Fibroblast of upper back skin (primary cell): ENCODE measurements at regions not wholly inside any gene's neighbourhood (a gene's known extent, or its start where the extent isn't known, plus 50 kb on each side); places are given as distances from the start of the nearest gene placed in this dataset.

ENCODE experiments used
- DNase-seq: peaks from one replicate; pipeline ENCODE4 v3.0.0-alpha.2; 2013

DNA sequence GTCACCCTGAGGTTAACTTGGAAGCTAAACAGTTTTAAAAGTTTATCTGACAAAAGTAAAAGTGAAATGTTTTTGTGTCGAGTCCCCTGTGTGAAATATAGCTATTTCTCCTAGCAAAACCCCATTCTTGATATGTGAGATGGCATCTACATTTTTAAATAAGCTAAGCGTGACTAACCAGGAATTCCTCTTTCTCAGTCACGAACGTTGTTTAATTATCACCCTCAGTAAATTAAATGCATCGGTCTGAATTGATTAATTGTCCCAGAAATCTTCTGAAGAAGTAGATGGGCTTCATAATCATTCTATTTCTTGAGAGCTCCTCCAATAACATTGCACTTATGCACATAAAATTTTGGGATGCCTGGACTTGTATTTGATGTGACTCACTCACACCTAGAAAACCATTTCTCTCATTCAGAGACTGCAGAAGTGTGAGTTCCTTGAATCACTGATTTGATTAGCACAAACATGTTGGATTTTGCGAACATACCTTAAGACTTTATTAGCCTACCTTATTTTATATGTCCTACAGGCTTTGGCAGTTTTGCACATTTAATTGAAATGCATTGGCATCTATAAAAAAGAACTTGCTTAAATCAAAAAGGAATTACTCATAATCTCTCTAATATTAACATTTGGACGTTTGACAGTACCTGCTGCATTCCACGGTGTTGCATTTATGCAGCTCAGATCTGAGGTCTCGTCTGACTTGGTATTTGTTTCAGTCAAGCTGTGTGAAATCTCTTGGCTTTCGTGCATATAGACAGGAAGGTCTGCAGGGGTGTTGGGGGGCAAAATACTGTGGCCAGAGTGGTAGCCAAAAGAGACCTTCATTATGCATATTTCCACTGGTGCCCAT is 475.2 kb downstream of the EPHA4 start:
- DNase-seq, result peak; percentile 29

DNA sequence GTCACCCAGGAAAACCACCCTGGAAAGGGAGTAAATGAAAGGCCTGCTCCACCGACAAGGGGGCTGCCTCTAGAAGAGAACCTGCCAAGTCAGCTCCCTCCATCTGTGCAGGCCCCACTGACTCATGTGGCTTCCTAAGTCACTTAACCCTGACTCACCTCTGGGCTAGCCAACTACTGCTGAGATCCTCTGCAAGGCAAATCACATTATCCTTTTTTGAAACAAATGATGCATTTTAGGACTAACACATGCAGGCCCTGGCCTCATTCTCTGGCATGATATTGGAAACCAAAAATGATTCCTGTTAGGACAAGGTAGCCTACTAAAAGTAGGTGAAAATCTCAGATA is 474.6 kb downstream of the EPHA4 start:
- DNase-seq, result peak; percentile 87

DNA sequence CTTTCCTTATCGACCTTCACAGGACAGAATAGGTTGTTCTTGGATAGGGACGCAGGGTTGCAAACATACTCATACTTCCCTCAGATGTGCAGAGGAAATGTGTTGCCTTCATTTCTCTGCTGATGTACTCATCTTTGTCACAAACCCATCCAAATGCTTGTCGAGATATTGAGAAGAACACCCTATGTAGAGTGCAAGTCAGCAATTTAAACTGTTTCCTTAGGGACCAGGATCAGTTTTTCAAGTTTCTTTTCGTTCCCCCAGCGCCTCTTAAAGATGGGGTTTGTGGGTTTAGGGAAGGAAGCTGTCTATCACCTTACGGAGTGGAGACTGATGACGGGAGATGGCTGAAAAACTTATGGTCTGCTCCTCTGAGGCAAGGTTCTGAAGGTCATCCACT is 474.2 kb downstream of the EPHA4 start:
- no peak for DNase-seq

DNA sequence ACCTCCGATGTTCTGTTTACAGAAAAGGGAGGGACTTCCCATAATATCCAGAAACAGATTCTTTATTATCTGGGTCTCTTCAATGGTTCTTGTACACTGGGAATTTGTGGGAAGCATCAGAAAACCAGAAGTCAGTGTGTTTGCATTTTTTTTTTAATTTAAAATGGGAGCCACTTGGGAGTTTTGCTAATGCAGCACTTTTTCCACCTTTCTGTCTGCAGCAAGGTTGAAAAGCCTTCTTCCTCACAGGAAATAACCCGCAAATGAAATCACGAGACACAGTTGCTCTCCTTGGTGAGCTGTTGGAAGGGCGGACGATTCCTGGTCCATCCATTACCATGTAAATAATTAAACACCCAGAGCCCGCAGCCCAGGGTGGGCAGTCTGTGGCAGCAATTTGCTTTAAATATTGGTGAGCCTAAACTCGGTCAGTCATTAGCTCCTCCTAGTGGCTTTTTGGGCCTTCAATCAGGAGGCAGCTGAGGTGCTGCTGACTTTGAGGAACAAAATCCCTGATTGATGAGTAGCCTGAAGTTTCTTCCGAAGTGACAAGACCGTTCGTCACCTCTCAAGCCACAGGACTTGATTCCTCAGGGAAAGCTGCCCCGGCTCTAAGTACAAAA is 471.5 kb downstream of the EPHA4 start:
- no peak for DNase-seq

DNA sequence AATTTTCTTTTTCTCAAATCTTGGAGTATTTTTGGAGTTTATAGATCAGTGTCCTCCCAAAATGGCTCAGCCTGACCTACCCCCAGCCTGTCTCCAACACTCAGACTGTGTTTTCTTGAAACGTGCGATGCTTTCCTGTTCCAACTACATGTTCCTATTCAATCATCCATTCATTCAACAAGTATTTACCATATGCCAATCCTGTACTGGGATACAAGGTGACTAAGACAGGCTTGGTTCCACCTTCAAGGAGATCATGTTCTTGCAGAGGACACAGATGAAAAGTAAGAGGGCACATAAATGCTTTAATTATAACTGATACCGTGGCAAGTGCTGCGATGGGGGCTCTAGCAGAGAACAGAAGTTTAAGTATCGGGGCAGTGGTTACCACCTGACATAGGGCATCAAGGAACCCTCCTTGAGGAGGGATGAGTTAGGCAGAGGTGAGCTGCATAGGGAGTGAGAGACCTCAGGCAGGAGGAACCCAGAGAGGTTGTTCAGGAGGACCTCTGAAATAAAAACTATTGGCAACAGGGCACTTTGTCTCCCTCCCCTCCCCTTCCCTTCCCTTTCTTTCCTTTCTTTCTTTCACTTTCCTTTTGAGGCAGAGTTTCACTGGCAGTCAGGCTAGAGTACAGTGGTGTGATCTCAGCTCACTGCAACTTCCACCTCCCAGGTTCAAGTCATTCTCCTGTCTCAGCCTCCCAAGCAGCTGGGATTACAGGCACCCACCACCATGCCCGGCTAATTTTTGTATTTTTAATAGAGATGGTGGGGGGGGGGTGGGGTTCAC is 469.0 kb downstream of the EPHA4 start:
- DNase-seq, result no peak

DNA sequence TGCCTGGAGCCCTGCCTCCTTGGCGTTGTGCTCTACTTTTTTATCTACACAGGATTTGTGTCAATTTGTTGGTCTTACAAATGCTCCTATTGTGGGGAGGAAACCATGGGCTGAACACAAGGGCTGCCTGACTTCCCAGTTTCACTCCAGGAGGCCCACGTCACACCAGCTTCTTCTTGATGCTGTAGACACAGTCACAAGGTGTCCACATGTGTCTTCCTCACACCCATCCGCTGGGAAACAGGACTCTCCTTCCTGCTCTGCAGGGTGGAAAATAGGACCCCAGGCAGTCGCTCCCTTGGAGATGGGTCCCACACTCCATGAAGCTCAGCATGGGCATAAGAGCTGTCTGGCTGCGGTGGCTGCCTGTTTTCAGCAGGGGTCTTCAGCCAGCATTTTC is 468.2 kb downstream of the EPHA4 start:
- DNase-seq, result no peak

DNA sequence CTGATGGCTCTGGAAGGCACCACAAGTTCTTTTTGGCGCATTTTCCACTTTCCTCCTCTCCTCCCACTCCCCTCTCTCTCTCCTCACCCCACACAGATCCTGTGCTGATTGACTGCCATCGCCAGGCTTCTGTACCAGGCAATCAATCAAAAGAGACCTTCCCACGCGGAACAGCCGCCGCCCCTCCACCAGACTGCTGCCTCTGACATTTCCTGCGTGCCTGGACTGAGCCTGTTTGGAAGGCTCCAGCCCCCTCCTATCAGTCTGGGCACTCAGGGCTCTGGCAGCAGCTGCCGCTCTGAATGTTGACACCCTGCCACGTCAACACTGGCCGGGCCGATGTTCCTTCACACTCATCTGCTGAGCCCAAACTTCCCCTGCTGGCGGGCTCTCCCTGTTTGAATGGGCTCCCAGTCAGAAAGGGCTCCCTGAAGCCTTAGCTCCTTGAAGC is 467.7 kb downstream of the EPHA4 start:
- DNase-seq, result peak; percentile 47

DNA sequence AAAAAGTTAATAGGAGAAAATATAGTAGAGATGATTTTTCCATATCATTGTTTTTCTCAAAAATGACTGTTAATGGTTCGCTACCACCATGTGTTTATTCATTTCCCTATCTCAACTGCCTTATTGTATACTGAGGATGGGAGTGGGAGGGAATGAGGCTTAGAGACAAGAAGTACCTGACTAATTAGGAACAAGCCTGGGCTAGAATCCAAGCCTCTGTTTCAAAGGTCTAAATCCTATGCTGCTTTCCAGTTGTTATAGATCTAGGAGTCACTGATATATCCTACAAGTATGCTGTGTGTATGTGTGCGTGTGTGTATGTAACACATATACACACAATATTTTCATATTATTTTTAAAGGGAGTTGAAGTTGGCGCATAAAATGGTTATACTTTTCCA is 465.9 kb downstream of the EPHA4 start:
- DNase-seq, result no peak

DNA sequence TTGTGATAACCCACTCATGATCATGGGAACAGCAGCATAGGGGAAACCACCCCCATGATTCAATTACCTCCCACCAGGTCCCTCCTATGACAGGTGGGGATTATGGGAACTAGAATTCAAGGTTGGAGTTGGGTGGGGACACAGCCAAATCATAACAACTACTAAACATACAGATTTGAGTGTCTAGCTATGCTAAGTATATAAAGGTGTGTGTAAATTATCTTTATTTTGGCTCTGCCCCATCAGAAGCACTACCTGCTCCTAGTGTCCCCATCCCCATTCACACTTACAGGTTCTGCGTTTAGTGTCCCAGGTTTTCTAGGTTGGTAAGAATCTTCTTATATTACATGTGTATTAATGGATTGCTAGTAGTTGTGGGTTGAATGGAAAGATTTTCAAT is 464.7 kb downstream of the EPHA4 start:
- DNase-seq, result no peak

DNA sequence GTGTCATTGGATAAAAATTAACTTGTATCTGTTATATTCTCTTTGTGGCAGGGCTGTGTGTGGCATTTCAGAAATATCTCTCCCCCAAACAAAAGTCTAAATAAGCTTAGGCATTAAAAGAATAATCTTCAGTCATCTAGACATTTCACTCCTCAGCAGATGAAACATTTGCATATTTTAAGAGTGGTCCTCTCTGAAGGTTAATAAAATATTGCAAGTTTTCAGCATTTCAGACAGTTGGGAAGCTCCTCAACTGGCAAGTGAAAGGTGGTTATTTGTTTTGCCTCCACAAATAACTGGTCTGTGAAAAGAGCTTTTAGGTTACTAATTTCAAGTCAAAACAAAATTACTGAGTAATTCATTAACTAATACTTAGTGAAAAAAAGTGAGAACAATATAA is 462.6 kb downstream of the EPHA4 start:
- DNase-seq, result no peak

DNA sequence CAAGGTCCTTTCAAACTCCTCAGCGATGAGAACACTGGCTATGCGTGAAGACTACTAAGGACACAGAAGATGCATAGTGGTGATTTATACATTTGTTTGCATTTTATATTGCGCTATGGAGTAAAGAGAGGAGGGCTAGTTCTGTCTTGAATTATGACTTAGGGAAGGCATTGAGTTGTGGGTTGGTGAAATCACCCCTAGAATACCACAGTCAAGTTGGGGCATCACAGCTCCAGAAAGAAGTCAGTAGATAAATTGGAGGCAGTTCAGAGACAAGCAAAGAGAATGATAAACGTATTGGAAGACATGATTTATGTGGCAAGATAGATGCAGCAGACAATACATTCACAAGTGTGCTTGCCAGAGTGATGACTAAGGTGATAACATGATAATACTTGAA is 460.4 kb downstream of the EPHA4 start:
- DNase-seq, result no peak

DNA sequence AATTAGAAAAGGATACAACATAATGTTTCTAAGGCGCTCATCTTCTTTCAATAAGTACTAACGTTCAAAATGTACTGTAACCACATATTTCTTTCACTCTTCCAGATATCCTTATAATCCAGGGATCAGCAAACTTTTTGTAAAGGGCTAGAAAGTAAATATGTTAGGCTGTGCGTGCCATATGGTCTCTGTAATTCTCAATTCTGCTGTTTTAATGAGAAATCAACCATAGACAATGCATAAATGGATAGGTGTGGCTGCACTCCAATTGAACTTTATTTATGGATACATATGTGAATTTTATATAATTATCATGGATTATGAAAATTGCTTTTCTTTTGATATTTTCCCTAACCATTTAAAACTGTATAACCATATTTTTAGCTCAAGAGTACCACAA is 459.4 kb downstream of the EPHA4 start:
- DNase-seq, result no peak

DNA sequence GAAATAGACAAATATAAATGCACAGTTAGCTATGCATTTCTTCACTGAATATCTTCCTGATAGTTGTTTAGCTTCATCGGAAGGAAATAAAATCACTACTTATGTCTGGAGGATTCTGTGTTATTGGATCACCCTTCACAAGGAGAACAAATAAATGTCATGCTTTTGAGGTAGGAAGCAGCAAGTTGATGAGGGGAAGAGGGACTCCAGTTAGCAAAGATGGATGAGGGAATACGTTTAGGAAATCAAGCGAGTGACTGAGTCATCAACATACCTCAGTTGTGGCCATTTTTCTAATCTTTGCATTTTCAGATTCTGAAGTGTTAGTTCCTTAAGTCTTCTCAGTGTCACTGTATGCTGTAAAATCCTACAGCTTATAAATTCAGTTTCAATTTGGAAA is 456.2 kb downstream of the EPHA4 start:
- DNase-seq, result no peak

DNA sequence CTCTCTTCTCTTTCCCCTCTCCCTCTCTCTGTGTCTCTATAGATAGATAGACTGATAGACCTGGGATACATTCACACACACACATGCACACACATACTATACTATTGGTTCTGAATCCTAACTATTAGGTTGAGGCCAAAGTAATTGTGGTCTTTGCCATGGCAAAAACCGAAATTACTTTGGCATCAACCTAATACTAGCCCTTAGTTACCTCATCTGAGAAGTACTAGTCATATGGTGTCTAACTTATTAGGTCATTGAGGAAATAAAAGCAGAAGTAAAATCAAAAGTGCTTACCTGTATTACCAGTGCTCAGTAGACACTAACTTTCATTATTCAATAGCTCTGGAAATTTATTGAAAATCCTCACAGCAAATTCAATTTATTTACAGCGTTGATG is 451.5 kb downstream of the EPHA4 start:
- DNase-seq, result no peak

DNA sequence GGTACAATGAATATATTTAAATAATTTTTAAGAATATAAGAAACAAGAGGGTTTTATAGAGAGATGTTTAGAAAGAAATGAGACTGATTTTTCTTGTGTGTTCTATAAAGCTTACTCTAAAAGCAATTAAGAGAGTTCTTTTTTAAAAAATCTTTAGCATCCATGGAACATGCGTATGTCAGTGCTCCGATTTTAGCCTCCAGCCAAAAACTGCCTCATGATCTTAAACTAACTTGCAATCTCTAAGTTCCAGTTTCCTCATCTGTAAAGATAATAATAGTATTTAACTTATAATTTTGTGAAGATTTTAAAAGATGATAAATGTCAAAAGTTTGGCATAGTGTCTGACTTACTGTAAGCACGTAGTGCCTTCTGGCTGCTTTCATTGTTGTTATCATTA is 448.7 kb downstream of the EPHA4 start:
- DNase-seq, result no peak

DNA sequence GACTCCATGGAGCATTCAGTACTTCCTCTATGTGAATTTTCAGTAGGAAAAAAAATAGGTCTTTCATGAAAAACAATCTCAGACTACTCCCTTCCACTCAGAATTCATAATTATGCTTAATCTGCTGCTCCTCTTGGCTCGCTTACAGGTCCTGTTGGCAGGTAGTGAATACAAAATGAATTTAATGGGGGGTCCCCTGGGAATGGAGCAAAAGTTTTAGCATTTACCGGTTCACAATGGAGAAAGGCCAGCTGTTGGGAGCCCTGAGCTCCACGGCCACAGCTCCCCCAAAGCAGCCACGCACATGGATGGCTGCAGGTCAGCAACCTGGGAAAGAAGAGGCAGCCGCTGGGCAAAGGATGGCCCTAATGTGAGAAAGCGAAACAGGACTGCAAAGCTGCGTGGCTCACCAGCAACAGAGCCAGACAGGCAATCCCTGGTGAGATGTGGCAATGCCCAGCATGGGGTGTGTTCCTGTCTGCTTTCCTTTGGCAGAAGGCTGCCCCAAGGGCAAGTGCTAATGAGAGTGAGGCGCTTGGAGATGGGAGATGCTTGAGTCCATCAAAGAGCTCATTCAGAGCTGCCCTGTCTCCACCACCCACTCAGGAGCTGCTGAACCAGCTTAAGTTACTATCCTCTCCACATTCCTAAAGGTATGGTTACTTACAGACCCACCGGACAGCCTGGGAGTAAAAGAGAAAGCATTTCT is 447.4 kb downstream of the EPHA4 start:
- DNase-seq, result no peak

DNA sequence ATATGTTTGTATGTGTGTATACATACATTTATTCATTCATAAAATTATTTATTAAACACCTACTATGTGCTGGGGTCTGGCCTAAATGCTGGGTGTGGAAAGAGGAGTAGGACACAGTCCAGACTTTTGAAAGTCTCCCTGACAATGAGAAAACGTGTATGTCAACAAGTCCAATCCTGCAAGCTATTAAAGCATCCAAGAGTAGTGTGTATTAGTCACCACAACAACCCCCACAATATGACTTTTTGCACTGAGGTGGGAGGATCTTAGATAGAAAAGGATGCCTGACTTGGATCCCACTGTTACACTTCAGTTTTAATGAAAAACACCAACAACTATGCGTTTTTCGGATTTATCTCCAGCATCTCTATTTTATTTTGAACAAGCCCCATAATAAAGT is 446.4 kb downstream of the EPHA4 start:
- DNase-seq, result no peak

DNA sequence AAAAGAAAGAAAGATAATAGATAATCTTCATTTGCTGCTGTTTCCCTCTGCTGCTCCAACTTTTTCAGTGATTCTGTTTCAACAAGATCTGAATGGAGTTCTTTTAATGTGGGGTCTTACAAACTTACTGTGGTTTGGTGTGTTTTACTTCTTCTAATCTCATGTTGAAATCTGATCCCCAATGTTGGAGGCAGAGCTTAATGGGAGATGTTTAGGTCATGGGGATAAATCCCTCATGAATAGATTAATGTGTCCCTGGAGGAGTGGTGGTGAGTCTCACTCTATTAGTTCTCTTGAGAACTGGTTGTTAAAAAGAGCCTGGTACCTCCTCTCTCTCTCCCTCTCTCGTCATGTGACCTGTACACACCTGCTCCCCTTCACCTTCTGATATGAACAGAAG is 442.4 kb downstream of the EPHA4 start:
- DNase-seq, result no peak

DNA sequence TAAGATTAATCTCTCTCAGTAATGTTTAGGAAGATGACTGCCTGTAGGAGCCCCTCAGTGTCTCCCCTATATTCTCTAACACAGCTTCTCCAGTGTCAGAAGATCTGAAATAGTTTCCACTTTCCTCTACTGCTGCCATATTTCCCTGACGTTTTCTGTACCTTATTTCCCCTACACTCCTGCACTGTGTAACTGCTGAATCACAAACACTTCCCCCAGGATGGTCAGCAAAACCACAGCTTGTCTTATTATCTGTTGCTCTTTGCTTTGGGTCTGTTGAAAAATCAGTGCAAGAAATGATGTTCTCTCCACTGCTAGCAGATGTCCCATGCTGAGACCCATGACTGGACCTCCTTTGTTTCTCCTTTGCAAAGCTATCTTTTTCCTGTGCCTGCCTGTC is 441.7 kb downstream of the EPHA4 start:
- DNase-seq, result no peak

DNA sequence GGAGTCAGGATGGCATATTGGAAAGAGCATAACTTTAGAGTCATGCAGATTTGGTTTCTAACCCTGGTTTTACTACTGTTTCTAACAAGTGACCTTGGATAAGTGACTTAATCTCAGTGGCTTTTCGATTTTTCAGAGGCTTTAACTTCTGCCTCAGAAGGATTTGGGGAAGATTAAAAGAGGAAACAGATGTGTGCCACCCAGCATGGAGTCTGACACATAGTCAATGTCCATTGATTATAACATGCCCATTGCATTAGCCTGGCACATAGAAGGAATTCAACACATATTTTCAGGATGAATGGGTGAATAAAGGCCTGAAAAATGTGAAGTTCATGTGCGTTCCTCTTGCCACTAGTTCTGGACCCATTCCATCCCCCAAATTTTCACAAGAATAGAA is 438.2 kb downstream of the EPHA4 start:
- DNase-seq, result peak; percentile 11

DNA sequence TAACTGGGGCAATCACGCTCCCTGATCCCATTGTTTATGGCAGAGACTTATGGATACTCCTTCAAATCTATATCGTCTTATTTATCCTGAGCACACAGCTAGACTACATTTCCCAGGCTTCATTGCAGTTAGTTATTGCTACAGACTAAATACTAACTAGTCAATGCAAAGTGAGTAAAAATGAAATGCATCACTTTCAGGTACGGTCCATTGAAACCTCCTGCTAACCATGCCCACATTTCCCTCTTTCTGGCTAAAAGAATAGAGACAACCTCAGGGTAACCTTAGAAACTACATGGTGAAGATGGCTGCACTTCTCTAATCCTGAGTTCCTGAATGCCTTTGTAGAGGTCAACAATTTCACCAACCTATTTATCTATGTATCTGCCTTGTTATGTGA is 437.4 kb downstream of the EPHA4 start:
- no peak for DNase-seq

DNA sequence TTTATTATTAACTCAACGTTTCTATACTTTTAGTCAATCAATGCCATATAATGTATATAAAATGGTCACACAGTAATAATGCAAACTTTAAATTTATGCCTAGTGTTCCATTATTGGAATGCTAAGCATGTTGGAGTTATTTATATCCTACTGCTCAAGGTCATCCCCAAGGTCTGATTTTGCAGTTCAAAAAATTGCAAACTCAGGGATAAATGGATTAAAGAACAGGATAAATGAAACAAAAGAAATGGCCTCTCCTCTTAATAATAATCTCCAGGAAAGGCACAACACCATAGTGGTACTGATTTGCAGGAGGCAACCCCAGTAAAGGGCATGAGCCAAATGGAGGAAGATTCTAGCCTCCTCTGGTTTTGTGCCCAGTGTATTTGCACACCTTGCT is 436.4 kb downstream of the EPHA4 start:
- no peak for DNase-seq

DNA sequence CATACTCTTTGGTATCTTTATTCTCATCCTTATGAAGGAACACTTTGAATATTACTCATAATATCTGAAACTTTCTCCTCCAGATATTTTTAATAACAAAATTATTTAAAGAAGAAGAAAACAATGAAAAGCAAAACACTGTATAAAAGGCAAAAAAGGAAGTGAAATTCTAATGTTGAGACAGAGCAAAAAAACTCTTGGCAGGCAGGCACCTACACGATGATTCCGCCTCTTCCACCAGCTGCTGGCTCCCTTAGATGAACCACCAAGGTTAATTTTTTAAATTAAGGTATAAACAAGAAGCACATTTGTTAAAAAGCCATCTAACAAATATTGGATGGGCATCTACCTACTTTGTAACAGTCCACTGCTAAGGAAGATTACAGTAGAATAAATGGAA is 434.7 kb downstream of the EPHA4 start:
- DNase-seq, result no peak
